OCI-LY3 (cell line): ENCODE measurements at regions not wholly inside any gene's neighbourhood (a gene's known extent, or its start where the extent isn't known, plus 50 kb on each side); places are given as distances from the start of the nearest gene placed in this dataset.

Source experiments
- H2AFZ ChIP-seq: fragments of 200-600, 300-600 bp; shearing (Covaris generic); 2 replicates; pipeline ENCODE4 v1.6.0; 2014; ENCODE audit warnings: antibody characterized with exemption, low read depth, low read length
- H3K27ac ChIP-seq: fragments of 200-600, 300-600 bp; sonication (generic); 2 replicates; pipeline ENCODE4 v1.5.1; 2014; ENCODE audit warnings: mild to moderate bottlenecking, low read length, moderate library complexity, mixed read lengths
- H3K27me3 ChIP-seq: fragments of 200-600, 300-600 bp; sonication (generic); 2 replicates; pipeline ENCODE4 v1.6.1; 2014; ENCODE audit warnings: low read depth, low read length, mixed read lengths
- H3K36me3 ChIP-seq: fragments of 200-600, 300-600 bp; sonication (generic); replicated peaks from 2 replicates; pipeline ENCODE3; 2014; ENCODE audit warnings: low read depth, low read length, mixed read lengths
- H3K4me1 ChIP-seq: fragments of 300-600, 200-600 bp; sonication (generic); 2 replicates; pipeline ENCODE4 v1.6.1; 2014; ENCODE audit warnings: low read length, mixed read lengths
- H3K4me2 ChIP-seq: fragments of 200-600, 300-600 bp; sonication (generic); 2 replicates; pipeline ENCODE4 v1.6.1; 2014; ENCODE audit warnings: low read length, mixed read lengths
- H3K4me3 ChIP-seq: fragments of 300-600, 200-600 bp; sonication (generic); 2 replicates; pipeline ENCODE4 v1.5.1; 2014; ENCODE audit warnings: antibody characterized with exemption, mild to moderate bottlenecking, low read length, moderate library complexity
- H3K79me2 ChIP-seq: fragments of 300-600, 200-600 bp; shearing (Covaris generic); 2 replicates; pipeline ENCODE4 v1.6.1; 2014; ENCODE audit warnings: mild to moderate bottlenecking, low read length, mixed read lengths
- H3K9ac ChIP-seq: fragments of 300-600, 200-600 bp; shearing (Covaris generic); 2 replicates; pipeline ENCODE4 v1.6.0; 2014; ENCODE audit warnings: mild to moderate bottlenecking, low read length, moderate library complexity
- H3K9me3 ChIP-seq: fragments of 200-600, 300-600 bp; shearing (Covaris generic); 2 replicates; pipeline ENCODE4 v1.6.1; 2014; ENCODE audit warnings: low read length, mixed read lengths; ENCODE audit not compliant: insufficient read depth
- H4K20me1 ChIP-seq: fragments of 200-600, 300-600 bp; sonication (generic); 2 replicates; pipeline ENCODE4 v1.6.1; 2016; ENCODE audit warnings: low read length, mixed read lengths; ENCODE audit not compliant: insufficient read depth
- CTCF ChIP-seq: fragments of 200-600, 300-600 bp; sonication (generic); IDR thresholded peaks from 2 replicates; pipeline ENCODE4 v1.5.1; 2014; ENCODE audit warnings: antibody characterized with exemption, low read length, low read depth
- EZH2phosphoT487 ChIP-seq: fragments of 200-600 bp; shearing (Covaris generic); IDR thresholded peaks from 2 replicates; pipeline ENCODE4 v1.6.1; 2018; ENCODE audit warnings: antibody characterized with exemption, mixed run types, low read depth

DNA sequence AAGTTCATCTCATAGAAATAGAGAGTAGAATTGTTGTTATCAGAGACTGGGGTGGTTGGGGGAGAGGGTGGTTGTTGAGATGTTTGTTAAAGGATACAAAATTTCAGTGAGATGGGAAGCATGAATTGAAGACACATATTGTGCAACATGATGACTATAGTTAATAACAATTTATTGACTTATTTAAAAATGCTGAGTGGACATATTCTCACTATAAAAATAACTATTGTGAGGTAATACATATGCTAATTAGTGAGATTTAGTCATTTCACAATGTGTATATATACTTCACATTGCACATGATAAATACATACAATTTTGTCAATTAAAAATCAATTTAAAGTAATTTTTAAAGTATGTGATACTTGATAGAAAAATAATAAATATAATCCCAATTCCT is 722.5 kb upstream of the CHD1 start:
- no peak overlapping the region for H3K4me2 ChIP-seq
- no peaks in the 10 kb centered on the region for H3K27me3 ChIP-seq
- H3K4me3 ChIP-seq: no peak overlapping the region
- no peak overlapping the region for H3K27ac ChIP-seq
- no peaks in the 10 kb centered on the region for H3K79me2 ChIP-seq
- H4K20me1 ChIP-seq: no peaks in the 10 kb centered on the region
- TF ChIP-seq CTCF: no peak
- no peak for TF ChIP-seq EZH2phosphoT487
- no peaks in the 10 kb centered on the region for H3K36me3 ChIP-seq
- no peak overlapping the region for H2AFZ ChIP-seq
- no peaks in the 10 kb centered on the region for H3K9me3 ChIP-seq
- no peaks in the 10 kb centered on the region for H3K4me1 ChIP-seq
- H3K9ac ChIP-seq: no peak overlapping the region

- Histone ChIP-seq H3K79me2 (no peaks in the 10 kb centered on the region), H3K4me3 (no peak overlapping the region), H3K4me2 (no peak overlapping the region), H4K20me1 (no peaks in the 10 kb centered on the region), H3K36me3 (no peaks in the 10 kb centered on the region), H3K9me3 (no peaks in the 10 kb centered on the region), H3K9ac (no peak overlapping the region), H3K27me3 (no peaks in the 10 kb centered on the region), H3K4me1 (no peaks in the 10 kb centered on the region), H2AFZ (no peak overlapping the region), H3K27ac (no peak overlapping the region)
- no peak for TF ChIP-seq EZH2phosphoT487
- no peak for TF ChIP-seq CTCF
Observed at GRCh38 chr5:99646011-99646647, 717.3 kb upstream of the CHD1 start.

GRCh38 chr5:99644822-99645221 is 716.0 kb upstream of the CHD1 start:
- no peaks in the 10 kb centered on the region for H4K20me1 ChIP-seq
- no peaks in the 10 kb centered on the region for H3K36me3 ChIP-seq
- H2AFZ ChIP-seq: no peak overlapping the region
- TF ChIP-seq EZH2phosphoT487: no peak
- no peak for TF ChIP-seq CTCF
- H3K27me3 ChIP-seq: no peaks in the 10 kb centered on the region
- H3K79me2 ChIP-seq: no peaks in the 10 kb centered on the region
- no peaks in the 10 kb centered on the region for H3K4me1 ChIP-seq
- H3K27ac ChIP-seq: no peak overlapping the region
- no peak overlapping the region for H3K4me2 ChIP-seq
- H3K9me3 ChIP-seq: no peaks in the 10 kb centered on the region
- no peak overlapping the region for H3K9ac ChIP-seq
- H3K4me3 ChIP-seq: no peak overlapping the region

- Histone ChIP-seq H3K9ac (no peak overlapping the region), H4K20me1 (no peaks in the 10 kb centered on the region), H3K4me1 (no peaks in the 10 kb centered on the region), H3K4me2 (no peak overlapping the region), H3K36me3 (no peaks in the 10 kb centered on the region), H3K4me3 (no peak overlapping the region), H3K27ac (no peak overlapping the region), H2AFZ (no peak overlapping the region), H3K79me2 (no peaks in the 10 kb centered on the region), H3K27me3 (no peaks in the 10 kb centered on the region), H3K9me3 (no peaks in the 10 kb centered on the region)
- no peak for TF ChIP-seq EZH2phosphoT487
- TF ChIP-seq CTCF: no peak
Observed at GRCh38 chr5:99640646-99641045, 711.8 kb upstream of the CHD1 start.
